AG08396 (cell line): ENCODE measurements at regions not wholly inside any gene's neighbourhood (a gene's known extent, or its start where the extent isn't known, plus 50 kb on each side); places are given as distances from the start of the nearest gene placed in this dataset.
"Not testable (repeated sequence)": the region's sequence is repeated elsewhere in the genome, so short reads cannot be mapped to it uniquely, and the experiment has no call there.

Experiments
- DNase-seq: peaks from one replicate; pipeline ENCODE4 v3.0.0; 2012; ENCODE audit warnings: low spot score, mixed read lengths

DNA sequence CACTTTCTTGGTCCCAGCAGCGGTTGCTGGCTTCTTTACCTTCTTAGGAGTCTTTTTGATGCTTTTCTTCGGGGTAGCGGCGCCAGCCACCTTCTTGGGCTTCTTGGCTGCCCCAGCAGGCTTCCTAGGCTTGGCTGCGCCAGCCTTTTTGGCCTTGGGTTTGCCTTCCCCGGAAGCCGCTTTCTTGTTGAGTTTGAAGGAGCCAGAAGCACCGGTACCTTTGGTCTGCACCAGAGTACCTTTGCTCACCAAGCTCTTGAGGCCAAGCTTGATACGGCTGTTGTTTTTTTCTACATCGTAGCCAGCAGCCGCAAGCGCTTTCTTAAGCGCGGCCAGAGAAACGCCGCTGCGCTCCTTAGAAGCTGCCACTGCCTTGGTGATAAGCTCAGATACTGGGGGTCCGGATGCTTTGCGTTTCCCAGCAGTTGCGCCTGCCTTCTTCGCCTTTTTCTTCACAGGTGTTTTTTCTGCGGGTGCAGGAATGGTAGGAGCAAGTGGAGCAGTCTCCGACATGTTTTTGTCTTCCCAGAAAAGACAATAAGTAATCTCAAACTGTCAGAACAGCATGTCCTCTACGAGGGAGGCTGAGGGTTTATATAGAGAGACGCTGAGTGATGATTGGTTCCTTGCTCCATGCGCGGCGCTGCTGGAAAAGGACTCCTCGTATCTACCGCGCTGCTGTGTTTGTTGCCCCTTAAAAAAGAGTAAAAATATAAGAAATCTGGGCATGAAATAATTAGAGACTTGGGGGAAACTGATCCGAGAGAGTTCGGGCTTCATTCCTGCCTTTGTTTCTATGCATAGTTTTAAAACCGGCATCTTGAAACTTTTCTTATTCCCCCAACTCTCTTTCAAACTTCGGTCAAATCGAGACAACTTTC, 130.3 kb upstream of the BTN3A2 start:
- DNase-seq: peak; percentile 75

- no peak for DNase-seq
Observed at GRCh38 chr6:26235302-26235670, 129.7 kb upstream of the BTN3A2 start.

GRCh38 chr6:26239415-26239814, 125.6 kb upstream of the BTN3A2 start:
- DNase-seq: not testable (repeated sequence)

- peak; percentile 52 for DNase-seq
Observed at GRCh38 chr6:26240157-26241032, 124.6 kb upstream of the BTN3A2 start.

GRCh38 chr6:26241033-26241895, 123.7 kb upstream of the BTN3A2 start:
- DNase-seq: no peak

- no peak for DNase-seq
Observed at GRCh38 chr6:26243132-26243531, 121.9 kb upstream of the BTN3A2 start.

GRCh38 chr6:26243752-26244151, 121.2 kb upstream of the BTN3A2 start:
- no peak for DNase-seq

- no peak for DNase-seq
Observed at GRCh38 chr6:26246058-26246457, 118.9 kb upstream of the BTN3A2 start.

DNA sequence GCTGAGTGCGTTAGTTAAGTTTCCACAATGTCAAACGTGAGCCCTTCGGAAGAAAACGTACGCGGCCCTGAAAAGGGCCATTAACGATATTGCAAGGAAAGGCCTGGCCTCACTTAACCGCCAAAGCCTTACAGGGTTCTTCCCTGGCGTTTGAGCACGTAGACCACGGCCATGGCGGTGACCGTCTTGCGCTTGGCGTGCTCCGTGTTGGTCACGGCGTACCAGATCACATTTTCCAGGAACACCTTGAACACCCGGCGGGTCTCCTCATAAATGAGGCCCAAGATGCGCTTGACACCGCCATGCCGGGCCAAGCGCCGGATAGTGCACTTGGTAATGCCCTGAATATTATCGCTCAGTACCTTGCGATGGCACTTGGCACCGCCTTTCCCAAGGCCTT, 118.4 kb upstream of the BTN3A2 start:
- DNase-seq: no peak

- no peak for DNase-seq
Observed at GRCh38 chr6:26249707-26249956, 115.4 kb upstream of the BTN3A2 start.

GRCh38 chr6:26249957-26250697, 114.9 kb upstream of the BTN3A2 start:
- DNase-seq: no peak

GRCh38 chr6:26250698-26251044, 114.3 kb upstream of the BTN3A2 start:
- no peak for DNase-seq

DNA sequence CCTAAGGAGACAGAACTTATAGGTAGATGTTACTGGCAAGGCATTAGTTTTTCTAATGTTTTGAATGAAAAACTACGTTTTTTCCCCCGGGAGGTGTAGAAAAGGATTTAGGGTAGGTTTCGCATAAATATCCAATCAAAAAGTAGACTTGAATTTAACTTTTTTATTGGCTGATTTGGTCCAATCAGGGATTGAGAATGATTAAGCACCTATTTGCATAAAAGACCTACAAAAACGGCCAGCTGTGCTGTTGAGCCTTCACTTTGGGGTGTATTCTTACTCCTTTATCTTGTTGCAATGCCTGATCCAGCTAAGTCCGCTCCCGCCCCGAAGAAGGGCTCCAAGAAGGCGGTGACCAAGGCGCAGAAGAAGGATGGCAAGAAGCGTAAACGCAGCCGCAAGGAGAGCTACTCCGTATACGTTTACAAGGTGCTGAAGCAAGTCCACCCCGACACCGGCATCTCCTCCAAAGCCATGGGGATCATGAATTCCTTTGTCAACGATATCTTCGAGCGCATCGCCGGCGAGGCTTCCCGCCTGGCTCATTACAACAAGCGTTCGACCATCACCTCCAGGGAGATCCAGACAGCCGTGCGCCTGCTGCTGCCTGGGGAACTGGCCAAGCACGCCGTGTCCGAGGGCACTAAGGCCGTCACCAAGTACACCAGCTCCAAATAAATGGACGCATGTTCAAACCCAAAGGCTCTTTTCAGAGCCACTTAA, 113.5 kb upstream of the BTN3A2 start:
- DNase-seq: peak; percentile 42

DNA sequence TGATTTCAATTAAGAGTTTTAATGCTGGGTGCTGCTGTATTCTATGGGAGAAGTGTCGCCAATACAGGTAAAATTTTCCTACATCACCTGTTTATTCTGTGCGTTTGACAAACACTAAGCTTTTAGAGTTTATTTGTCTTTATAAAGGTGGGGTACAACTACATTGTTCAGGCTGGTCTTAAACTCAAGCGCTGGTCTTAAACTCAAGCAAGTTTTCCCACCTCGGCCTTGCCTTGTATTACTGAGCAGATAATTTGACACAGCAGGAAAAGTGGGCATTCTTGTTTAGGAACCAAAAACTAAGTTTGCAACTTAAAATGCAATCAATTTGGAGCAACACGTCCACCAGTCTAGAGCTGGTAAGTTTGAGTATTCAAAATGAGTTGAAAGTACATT, 112.9 kb upstream of the BTN3A2 start:
- no peak for DNase-seq

DNA sequence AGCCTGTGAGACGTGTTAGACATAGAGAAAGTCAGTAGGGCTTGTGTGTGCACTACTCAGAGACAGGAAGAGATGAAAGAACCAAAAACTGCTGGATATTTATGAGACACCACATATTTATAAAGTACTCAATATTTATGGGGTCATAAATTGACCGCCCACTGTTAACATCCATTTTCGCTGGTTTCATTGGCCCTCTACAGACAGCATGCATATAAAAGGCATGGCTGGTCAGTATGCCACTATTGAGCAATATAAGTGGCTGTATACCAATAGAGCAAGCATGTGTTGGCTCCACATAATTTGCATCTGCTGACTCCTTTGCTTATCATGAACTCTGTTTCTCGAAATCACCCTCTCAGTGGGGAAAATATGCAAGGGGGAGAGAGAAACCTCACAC, 110.3 kb upstream of the BTN3A2 start:
- DNase-seq: no peak

DNA sequence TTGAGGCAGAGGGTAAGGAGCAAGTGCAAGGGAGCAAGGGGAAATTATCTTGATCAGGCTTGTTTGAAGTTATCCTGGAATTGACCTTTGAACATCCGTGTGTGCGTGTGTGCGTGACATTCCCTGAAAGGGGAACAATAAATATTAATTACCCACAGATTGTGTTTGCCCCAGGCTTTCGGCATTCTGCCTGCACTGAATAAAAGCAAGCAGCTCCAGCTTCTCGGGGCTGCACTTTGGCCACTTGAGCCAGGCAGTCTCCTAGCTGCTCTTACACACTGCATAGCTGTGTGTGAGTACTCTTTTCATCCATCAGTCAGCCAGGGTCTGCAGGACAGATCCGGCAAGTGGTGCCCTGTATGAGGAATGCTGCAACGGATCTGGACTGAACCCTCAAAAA, 107.7 kb upstream of the BTN3A2 start:
- no peak for DNase-seq

- DNase-seq: no peak
Observed at GRCh38 chr6:26258212-26258977, 106.6 kb upstream of the BTN3A2 start.

DNA sequence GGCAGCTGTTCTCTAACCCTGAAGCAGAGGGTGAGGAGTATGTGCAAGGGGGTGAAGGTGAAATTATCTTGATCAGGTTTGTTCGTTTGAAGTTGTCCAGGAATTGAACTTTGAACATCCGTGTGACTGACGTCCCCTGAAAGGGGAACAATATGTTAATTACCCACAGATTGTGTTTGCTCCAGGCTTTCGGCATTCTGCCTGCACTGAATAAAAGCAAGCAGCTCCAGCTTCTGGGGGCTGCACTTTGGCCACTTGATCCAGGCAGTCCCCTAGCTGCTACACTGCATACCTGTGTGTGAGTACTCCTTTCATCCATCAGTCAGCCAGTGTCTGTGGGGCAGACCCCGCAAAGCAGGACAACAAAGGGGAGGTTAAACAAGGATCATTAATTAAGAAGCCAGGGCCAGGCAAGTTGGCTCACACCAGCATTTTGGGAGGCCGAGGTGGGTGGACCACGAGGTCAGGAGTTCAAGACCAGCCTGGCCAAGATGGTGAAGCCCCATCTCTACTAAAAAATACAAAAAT, 104.8 kb upstream of the BTN3A2 start:
- DNase-seq: no peak

- DNase-seq: no peak
Observed at GRCh38 chr6:26260725-26261490, 104.1 kb upstream of the BTN3A2 start.
